HEK293 (cell line): ENCODE measurements at regions not wholly inside any gene's neighbourhood (a gene's known extent, or its start where the extent isn't known, plus 50 kb on each side); places are given as distances from the start of the nearest gene placed in this dataset.
"Not testable (repeated sequence)": the region's sequence is repeated elsewhere in the genome, so short reads cannot be mapped to it uniquely, and the experiment has no call there.

Experiments
- CTCF ChIA-PET: fragments of 350-600 bp; formaldehyde crosslinking; extraction: SDS; loops from one replicate; lab custom pipeline; 2021; ENCODE audit warnings: antibody characterized with exemption; lab: Yijun Ruan, JAX
- POLR2A ChIA-PET: fragments of 300-600 bp; formaldehyde crosslinking; extraction: SDS; loops from one replicate; lab custom pipeline; 2020; ENCODE audit warnings: antibody characterized with exemption, inconsistent platforms; lab: Yijun Ruan, JAX
- H3K27ac ChIP-seq: fragments of 200-500 bp; sonication (Bioruptor generic); 2 replicates; pipeline ENCODE4 v1.5.1; 2014; ENCODE audit warnings: low read depth, low read length, control low read depth, inconsistent platforms; ENCODE audit errors: extremely low read depth
- H3K36me3 ChIP-seq, 2 experiments: fragments of 200-500 bp in 1 of 2; sonication (Bioruptor generic) in 1 of 2; 1 replicate in 1 of 2; 2 replicates in 1 of 2; pipeline ENCODE4 v1.5.1; 2014 to 2017; ENCODE audit warnings: inconsistent platforms in 2 of 2, low read length in 2 of 2; ENCODE audit not compliant: control insufficient read depth in 2 of 2, insufficient read depth in 1 of 2
- H3K4me1 ChIP-seq: fragments of 200-500 bp; sonication (Bioruptor generic); 2 replicates; pipeline ENCODE4 v1.5.1; 2014; ENCODE audit warnings: mild to moderate bottlenecking, low read length, inconsistent platforms; ENCODE audit not compliant: control insufficient read depth, insufficient read depth
- H3K4me3 ChIP-seq: 2 replicates; pipeline ENCODE4 v1.5.1; 2011; ENCODE audit warnings: low read depth, mild to moderate bottlenecking, control low read depth, low read length, moderate library complexity
- H3K9me3 ChIP-seq: fragments of 200-500 bp; sonication (Bioruptor generic); 2 replicates; pipeline ENCODE4 v1.5.1; 2014; ENCODE audit warnings: low read depth, low read length, inconsistent platforms; ENCODE audit not compliant: control insufficient read depth, insufficient read depth
- FEZF1 ChIP-seq: fragments of 450-650 bp; formaldehyde crosslinking; IDR thresholded peaks from 2 replicates; pipeline ENCODE4 v1.5.1; 2016; ENCODE audit warnings: missing biosample characterization, missing genetic modification characterization
- KLF16 ChIP-seq: fragments of 450-650 bp; formaldehyde crosslinking; IDR thresholded peaks from 2 replicates; pipeline ENCODE4 v1.5.1; 2017; ENCODE audit warnings: missing biosample characterization, missing genetic modification characterization
- SCRT1 ChIP-seq: fragments of 450-650 bp; formaldehyde crosslinking; IDR thresholded peaks from 2 replicates; pipeline ENCODE4 v1.5.1; 2016; ENCODE audit warnings: missing biosample characterization, missing genetic modification characterization, borderline replicate concordance
- SP2 ChIP-seq: fragments of 450-650 bp; formaldehyde crosslinking; IDR thresholded peaks from 2 replicates; pipeline ENCODE4 v1.5.1; 2016; ENCODE audit warnings: missing biosample characterization, missing genetic modification characterization
- ZBTB20 ChIP-seq: fragments of 450-650 bp; formaldehyde crosslinking; IDR thresholded peaks from 2 replicates; pipeline ENCODE4 v1.5.1; 2016; ENCODE audit warnings: missing biosample characterization, missing genetic modification characterization
- ZBTB48 ChIP-seq: fragments of 450-650 bp; formaldehyde crosslinking; IDR thresholded peaks from 2 replicates; pipeline ENCODE4 v1.5.1; 2016; ENCODE audit warnings: missing biosample characterization, missing genetic modification characterization
- ZNF155 ChIP-seq: fragments of 450-650 bp; formaldehyde crosslinking; IDR thresholded peaks from 2 replicates; pipeline ENCODE4 v1.5.1; 2016; ENCODE audit warnings: missing biosample characterization, missing genetic modification characterization
- ZNF366 ChIP-seq: fragments of 450-650 bp; formaldehyde crosslinking; conservative IDR thresholded peaks from 2 replicates; pipeline ENCODE4 v1.5.1; 2016; ENCODE audit warnings: missing biosample characterization, missing genetic modification characterization
- ZNF416 ChIP-seq: fragments of 450-650 bp; formaldehyde crosslinking; IDR thresholded peaks from 2 replicates; pipeline ENCODE4 v1.5.1; 2016; ENCODE audit warnings: missing biosample characterization, missing genetic modification characterization
- ZNF514 ChIP-seq: fragments of 450-650 bp; formaldehyde crosslinking; IDR thresholded peaks from 2 replicates; pipeline ENCODE4 v1.5.1; 2016; ENCODE audit warnings: missing biosample characterization, missing genetic modification characterization
- ZNF521 ChIP-seq: fragments of 450-650 bp; formaldehyde crosslinking; IDR thresholded peaks from 2 replicates; pipeline ENCODE4 v1.5.1; 2017; ENCODE audit warnings: missing biosample characterization, mild to moderate bottlenecking, missing genetic modification characterization
- ZNF600 ChIP-seq: fragments of 450-650 bp; formaldehyde crosslinking; IDR thresholded peaks from 2 replicates; pipeline ENCODE4 v1.5.1; 2016; ENCODE audit warnings: missing biosample characterization, missing genetic modification characterization
- ZNF654 ChIP-seq: fragments of 450-650 bp; formaldehyde crosslinking; IDR thresholded peaks from 2 replicates; pipeline ENCODE4 v1.5.1; 2016; ENCODE audit warnings: low read depth, missing biosample characterization, missing genetic modification characterization
- ZNF660 ChIP-seq: fragments of 450-650 bp; IDR thresholded peaks from 2 replicates; pipeline ENCODE4 v1.5.1; 2018; ENCODE audit warnings: missing biosample characterization, mild to moderate bottlenecking, missing genetic modification characterization
- ZNF747 ChIP-seq: fragments of 450-650 bp; formaldehyde crosslinking; IDR thresholded peaks from 2 replicates; pipeline ENCODE4 v1.5.1; 2016; ENCODE audit warnings: missing biosample characterization, missing genetic modification characterization
- TF ChIP-seq, protein P1 (sequence below): fragments of 450-650 bp; formaldehyde crosslinking; IDR thresholded peaks from 2 replicates; pipeline ENCODE4 v1.5.1; 2016; ENCODE audit warnings: missing biosample characterization, missing genetic modification characterization
- TF ChIP-seq, protein P2 (sequence below): fragments of 450-650 bp; formaldehyde crosslinking; IDR thresholded peaks from 2 replicates; pipeline ENCODE4 v1.5.1; 2016; ENCODE audit warnings: missing biosample characterization, missing genetic modification characterization
- TF ChIP-seq, protein P3 (sequence below): fragments of 450-650 bp; formaldehyde crosslinking; IDR thresholded peaks from 2 replicates; pipeline ENCODE4 v1.5.1; 2016; ENCODE audit warnings: missing biosample characterization, missing genetic modification characterization
- TF ChIP-seq, protein P4 (sequence below): fragments of 450-650 bp; formaldehyde crosslinking; optimal IDR thresholded peaks from 2 replicates; pipeline ENCODE3; 2016; ENCODE audit warnings: missing biosample characterization, mild to moderate bottlenecking, missing genetic modification characterization
- TF ChIP-seq, protein P5 (sequence below): fragments of 450-650 bp; formaldehyde crosslinking; IDR thresholded peaks from 2 replicates; pipeline ENCODE4 v1.5.1; 2016; ENCODE audit warnings: missing biosample characterization, missing genetic modification characterization

DNA sequence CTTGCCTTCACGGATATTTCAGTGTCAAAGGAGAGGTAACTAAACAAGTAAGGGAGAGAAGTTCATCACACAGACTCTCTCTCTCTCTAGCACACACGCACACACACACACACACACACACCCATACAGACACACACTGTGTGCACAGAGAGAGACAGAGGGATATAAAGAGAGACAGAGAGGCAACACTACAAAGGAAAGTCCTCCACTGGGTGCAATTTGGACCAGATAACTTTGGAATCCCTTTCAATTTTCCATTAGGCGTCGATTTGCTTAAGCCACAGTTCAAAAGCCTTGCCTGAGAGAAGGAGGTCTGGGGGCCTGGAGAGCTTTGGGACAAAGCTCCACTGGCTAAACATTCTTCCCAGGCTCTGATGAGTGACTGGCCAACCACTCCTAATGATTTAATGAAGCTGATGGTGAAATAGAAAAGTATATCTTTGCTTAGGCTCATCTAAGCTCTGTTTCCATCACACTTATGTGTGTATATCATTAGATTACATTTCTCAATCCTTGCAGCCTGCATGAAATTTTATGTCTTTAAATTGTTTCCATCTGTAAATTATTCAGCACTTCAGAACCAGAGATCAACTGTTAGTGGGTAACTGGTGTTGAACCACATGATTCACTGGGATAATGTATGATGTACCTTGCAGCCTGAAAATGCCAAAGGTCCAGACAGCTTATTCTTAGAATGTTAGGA is 180.8 kb downstream of the MAGEB17 start:
- Histone ChIP-seq H3K4me1 (no peaks in the 10 kb centered on the region), H3K36me3 (no peaks in the 10 kb centered on the region), H3K9me3 (no peaks in the 10 kb centered on the region), H3K27ac (no peak overlapping the region), H3K4me3 (no peak overlapping the region)
- POLR2A ChIA-PET, result no interaction called here
- TF ChIP-seq ZBTB20 (tag by site-specific recombination) (no peak), ZNF514 (tag by site-specific recombination) (no peak), ZNF366 (tag by site-specific recombination) (no peak)
- CTCF ChIA-PET, result no interaction called here

DNA sequence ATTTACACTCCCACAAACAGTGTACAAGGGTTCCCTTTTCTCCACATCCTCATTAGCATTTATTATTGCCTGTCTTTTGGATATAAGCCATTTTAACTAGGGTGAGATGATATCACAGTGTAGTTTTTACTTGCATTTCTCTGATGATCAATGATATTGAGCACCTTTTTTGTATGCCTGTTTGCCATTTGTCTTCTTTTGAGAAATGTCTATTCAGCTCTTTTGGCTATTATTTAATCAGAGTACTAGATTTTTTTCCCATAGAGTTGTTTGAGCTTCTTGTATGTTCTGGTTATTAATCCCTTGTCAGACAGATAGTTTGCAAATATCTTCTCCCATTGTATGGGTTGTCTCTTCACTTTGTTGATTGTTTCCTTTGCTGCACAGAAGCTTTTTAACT is 190.6 kb downstream of the MAGEB17 start:
- ChIA-PET CTCF (no interaction called here), POLR2A (no interaction called here)
- TF ChIP-seq ZNF747 (tag by site-specific recombination) (no peak), FEZF1 (tag by site-specific recombination) (no peak), ZNF600 (tag by site-specific recombination) (no peak), ZNF660 (tag by site-specific recombination) (no peak), ZNF155 (tag by site-specific recombination) (no peak), KLF16 (no peak)
- TF ChIP-seq, protein P1, sequence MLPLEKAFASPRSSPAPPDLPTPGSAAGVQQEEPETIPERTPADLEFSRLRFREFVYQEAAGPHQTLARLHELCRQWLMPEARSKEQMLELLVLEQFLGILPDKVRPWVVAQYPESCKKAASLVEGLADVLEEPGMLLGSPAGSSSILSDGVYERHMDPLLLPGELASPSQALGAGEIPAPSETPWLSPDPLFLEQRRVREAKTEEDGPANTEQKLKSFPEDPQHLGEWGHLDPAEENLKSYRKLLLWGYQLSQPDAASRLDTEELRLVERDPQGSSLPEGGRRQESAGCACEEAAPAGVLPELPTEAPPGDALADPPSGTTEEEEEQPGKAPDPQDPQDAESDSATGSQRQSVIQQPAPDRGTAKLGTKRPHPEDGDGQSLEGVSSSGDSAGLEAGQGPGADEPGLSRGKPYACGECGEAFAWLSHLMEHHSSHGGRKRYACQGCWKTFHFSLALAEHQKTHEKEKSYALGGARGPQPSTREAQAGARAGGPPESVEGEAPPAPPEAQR (tag by site-specific recombination), result no peak
- TF ChIP-seq, protein P2, sequence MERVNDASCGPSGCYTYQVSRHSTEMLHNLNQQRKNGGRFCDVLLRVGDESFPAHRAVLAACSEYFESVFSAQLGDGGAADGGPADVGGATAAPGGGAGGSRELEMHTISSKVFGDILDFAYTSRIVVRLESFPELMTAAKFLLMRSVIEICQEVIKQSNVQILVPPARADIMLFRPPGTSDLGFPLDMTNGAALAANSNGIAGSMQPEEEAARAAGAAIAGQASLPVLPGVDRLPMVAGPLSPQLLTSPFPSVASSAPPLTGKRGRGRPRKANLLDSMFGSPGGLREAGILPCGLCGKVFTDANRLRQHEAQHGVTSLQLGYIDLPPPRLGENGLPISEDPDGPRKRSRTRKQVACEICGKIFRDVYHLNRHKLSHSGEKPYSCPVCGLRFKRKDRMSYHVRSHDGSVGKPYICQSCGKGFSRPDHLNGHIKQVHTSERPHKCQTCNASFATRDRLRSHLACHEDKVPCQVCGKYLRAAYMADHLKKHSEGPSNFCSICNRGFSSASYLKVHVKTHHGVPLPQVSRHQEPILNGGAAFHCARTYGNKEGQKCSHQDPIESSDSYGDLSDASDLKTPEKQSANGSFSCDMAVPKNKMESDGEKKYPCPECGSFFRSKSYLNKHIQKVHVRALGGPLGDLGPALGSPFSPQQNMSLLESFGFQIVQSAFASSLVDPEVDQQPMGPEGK, result no peak
- TF ChIP-seq, protein P3, sequence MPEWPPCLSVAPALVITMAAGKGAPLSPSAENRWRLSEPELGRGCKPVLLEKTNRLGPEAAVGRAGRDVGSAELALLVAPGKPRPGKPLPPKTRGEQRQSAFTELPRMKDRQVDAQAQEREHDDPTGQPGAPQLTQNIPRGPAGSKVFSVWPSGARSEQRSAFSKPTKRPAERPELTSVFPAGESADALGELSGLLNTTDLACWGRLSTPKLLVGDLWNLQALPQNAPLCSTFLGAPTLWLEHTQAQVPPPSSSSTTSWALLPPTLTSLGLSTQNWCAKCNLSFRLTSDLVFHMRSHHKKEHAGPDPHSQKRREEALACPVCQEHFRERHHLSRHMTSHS (tag by site-specific recombination), result no peak
- Histone ChIP-seq H3K9me3 (no peaks in the 10 kb centered on the region), H3K36me3 (no peaks in the 10 kb centered on the region), H3K4me1 (no peaks in the 10 kb centered on the region), H3K4me3 (no peak overlapping the region), H3K27ac (no peak overlapping the region)

DNA sequence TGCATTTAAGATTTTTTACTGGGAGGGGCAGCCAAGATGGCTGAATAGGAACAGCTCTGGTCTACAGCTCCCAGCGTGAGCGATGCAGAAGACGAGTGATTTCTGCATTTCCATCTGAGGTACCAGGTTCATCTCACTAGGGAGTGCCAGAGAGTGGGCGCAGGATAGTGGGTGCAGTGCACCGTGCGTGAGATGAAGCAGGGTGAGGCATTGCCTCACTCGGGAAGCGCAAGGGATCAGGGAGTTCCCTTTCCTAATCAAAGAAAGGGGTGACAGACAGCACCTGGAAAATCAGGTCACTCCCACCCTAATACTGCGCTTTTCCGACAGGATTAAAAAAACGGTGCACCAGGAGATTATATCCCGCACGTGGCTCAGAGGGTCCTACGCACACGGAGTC is 192.8 kb downstream of the MAGEB17 start:
- H3K9me3 ChIP-seq, H3K36me3 ChIP-seq, H3K4me3 ChIP-seq, POLR2A ChIA-PET, H3K27ac ChIP-seq, H3K4me1 ChIP-seq, CTCF ChIA-PET: not testable (repeated sequence)

DNA sequence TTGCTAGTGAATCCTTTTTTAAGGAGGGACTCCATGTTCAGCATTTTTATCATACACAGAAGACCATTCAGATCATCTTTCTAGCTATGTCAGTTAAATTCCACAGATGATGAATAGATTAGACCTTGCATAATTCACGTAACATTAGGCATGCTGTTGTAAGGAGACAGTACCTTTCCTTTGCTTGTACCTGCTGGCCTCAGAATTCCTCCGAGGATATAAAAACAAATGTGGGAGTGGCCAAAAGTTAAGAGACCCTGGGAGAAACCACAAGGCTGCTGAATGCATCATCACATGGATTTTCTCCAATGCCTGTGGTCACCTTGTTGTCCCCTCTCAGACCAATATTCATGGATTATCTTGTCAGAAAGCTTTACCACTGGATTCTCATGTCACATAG is 201.4 kb downstream of the MAGEB17 start:
- Histone ChIP-seq H3K36me3 (no peaks in the 10 kb centered on the region), H3K9me3 (no peaks in the 10 kb centered on the region), H3K4me1 (no peaks in the 10 kb centered on the region), H3K27ac (no peak overlapping the region), H3K4me3 (no peak overlapping the region)
- ChIA-PET CTCF (no interaction called here), POLR2A (no interaction called here)
- TF ChIP-seq ZNF660 (tag by site-specific recombination) (no peak), ZNF521 (tag by site-specific recombination) (no peak), ZNF416 (no peak), SP2 (tag by site-specific recombination) (no peak), ZNF654 (tag by site-specific recombination) (no peak), ZBTB48 (tag by site-specific recombination) (no peak), SCRT1 (tag by site-specific recombination) (no peak)
- TF ChIP-seq, protein P4, sequence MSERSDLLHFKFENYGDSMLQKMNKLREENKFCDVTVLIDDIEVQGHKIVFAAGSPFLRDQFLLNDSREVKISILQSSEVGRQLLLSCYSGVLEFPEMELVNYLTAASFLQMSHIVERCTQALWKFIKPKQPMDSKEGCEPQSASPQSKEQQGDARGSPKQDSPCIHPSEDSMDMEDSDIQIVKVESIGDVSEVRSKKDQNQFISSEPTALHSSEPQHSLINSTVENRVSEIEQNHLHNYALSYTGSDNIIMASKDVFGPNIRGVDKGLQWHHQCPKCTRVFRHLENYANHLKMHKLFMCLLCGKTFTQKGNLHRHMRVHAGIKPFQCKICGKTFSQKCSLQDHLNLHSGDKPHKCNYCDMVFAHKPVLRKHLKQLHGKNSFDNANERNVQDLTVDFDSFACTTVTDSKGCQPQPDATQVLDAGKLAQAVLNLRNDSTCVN (tag by site-specific recombination), result no peak
- TF ChIP-seq, protein P5, sequence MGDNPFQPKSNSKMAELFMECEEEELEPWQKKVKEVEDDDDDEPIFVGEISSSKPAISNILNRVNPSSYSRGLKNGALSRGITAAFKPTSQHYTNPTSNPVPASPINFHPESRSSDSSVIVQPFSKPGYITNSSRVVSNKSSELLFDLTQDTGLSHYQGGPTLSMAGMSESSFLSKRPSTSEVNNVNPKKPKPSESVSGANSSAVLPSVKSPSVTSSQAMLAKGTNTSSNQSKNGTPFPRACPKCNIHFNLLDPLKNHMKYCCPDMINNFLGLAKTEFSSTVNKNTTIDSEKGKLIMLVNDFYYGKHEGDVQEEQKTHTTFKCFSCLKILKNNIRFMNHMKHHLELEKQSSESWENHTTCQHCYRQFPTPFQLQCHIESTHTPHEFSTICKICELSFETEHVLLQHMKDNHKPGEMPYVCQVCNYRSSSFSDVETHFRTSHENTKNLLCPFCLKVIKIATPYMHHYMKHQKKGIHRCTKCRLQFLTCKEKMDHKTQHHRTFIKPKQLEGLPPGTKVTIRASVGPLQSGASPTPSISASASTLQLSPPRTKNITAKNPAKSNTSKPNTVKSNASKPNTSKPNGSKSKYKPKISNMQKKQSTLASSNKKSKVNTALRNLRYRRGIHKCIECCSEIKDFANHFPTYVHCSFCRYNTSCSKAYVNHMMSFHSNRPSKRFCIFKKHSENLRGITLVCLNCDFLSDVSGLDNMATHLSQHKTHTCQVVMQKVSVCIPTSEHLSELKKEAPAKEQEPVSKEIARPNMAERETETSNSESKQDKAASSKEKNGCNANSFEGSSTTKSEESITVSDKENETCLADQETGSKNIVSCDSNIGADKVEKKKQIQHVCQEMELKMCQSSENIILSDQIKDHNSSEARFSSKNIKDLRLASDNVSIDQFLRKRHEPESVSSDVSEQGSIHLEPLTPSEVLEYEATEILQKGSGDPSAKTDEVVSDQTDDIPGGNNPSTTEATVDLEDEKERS (tag by site-specific recombination), result no peak
